ENCODE measurements at regions not wholly inside any gene's neighbourhood (a gene's known extent, or its start where the extent isn't known, plus 50 kb on each side); places are given as distances from the start of the nearest gene placed in this dataset.

- DNase-seq (ENCODE audit: low read depth): no peak
These were observed 443.8 kb downstream of the GATA3 start for GRCh38 chr10:8498290-8498689.

- no peak for DNase-seq (ENCODE audit: low read depth)
These were observed 444.4 kb downstream of the GATA3 start for GRCh38 chr10:8498881-8499280.

GRCh38 chr10:8499312-8499711 is 444.8 kb downstream of the GATA3 start:
- no peak for DNase-seq (ENCODE audit: low read depth)

- DNase-seq (ENCODE audit: low read depth): no peak
These were observed 445.4 kb downstream of the GATA3 start for GRCh38 chr10:8499752-8500390.

- no peak for DNase-seq (ENCODE audit: low read depth)
These were observed 448.1 kb downstream of the GATA3 start for GRCh38 chr10:8502573-8502972.

GRCh38 chr10:8504499-8504898 is 450.0 kb downstream of the GATA3 start:
- no peak for DNase-seq (ENCODE audit: low read depth)

- DNase-seq (ENCODE audit: low read depth): no peak
These were observed 452.7 kb downstream of the GATA3 start for GRCh38 chr10:8507156-8507555.

GRCh38 chr10:8508882-8509281 is 454.4 kb downstream of the GATA3 start:
- no peak for DNase-seq (ENCODE audit: low read depth)

GRCh38 chr10:8510471-8510870 is 456.0 kb downstream of the GATA3 start:
- no peak for DNase-seq (ENCODE audit: low read depth)

GRCh38 chr10:8511026-8511425 is 456.5 kb downstream of the GATA3 start:
- DNase-seq (ENCODE audit: low read depth): no peak

- DNase-seq (ENCODE audit: low read depth): no peak
These were observed 459.0 kb downstream of the GATA3 start for GRCh38 chr10:8513155-8514147.

- DNase-seq (ENCODE audit: low read depth): no peak
These were observed 465.9 kb downstream of the GATA3 start for GRCh38 chr10:8520382-8520781.

- DNase-seq (ENCODE audit: low read depth): no peak
These were observed 473.3 kb downstream of the GATA3 start for GRCh38 chr10:8527773-8528172.

- DNase-seq (ENCODE audit: low read depth): no peak
These were observed 476.6 kb downstream of the GATA3 start for GRCh38 chr10:8531116-8531515.

- DNase-seq (ENCODE audit: low read depth): no peak
These were observed 478.2 kb downstream of the GATA3 start for GRCh38 chr10:8532647-8533046.

- DNase-seq (ENCODE audit: low read depth): no peak
These were observed 479.0 kb downstream of the GATA3 start for GRCh38 chr10:8533462-8533861.

GRCh38 chr10:8534096-8534495 is 479.6 kb downstream of the GATA3 start:
- DNase-seq (ENCODE audit: low read depth): no peak

GRCh38 chr10:8534891-8535290 is 480.4 kb downstream of the GATA3 start:
- no peak for DNase-seq (ENCODE audit: low read depth)

- no peak for DNase-seq (ENCODE audit: low read depth)
These were observed 484.6 kb downstream of the GATA3 start for GRCh38 chr10:8539056-8539455.

- no peak for DNase-seq (ENCODE audit: low read depth)
These were observed 489.0 kb downstream of the GATA3 start for GRCh38 chr10:8543361-8544056.

GRCh38 chr10:8544057-8544380 is 489.5 kb downstream of the GATA3 start:
- no peak for DNase-seq (ENCODE audit: low read depth)

- no peak for DNase-seq (ENCODE audit: low read depth)
These were observed 490.0 kb downstream of the GATA3 start for GRCh38 chr10:8544500-8544899.

GRCh38 chr10:8554574-8554973 is 500.1 kb downstream of the GATA3 start:
- no peak for DNase-seq (ENCODE audit: low read depth)
